Hematopoietic multipotent progenitor cell treated with erythropoietin and hydrocortisone succinate and interleukin-3 and kit ligand, for 6 days (in vitro differentiated cells): ENCODE measurements at regions not wholly inside any gene's neighbourhood (a gene's known extent, or its start where the extent isn't known, plus 50 kb on each side); places are given as distances from the start of the nearest gene placed in this dataset.
A peak's percentile ranks its signal among the peaks of the same experiment; 100 is the strongest.
"Not testable (repeated sequence)": the region's sequence is repeated elsewhere in the genome, so short reads cannot be mapped to it uniquely, and the experiment has no call there.

Experiments used
- DNase-seq: peaks from one replicate; pipeline ENCODE4 v3.0.0-alpha.2; 2015

DNA sequence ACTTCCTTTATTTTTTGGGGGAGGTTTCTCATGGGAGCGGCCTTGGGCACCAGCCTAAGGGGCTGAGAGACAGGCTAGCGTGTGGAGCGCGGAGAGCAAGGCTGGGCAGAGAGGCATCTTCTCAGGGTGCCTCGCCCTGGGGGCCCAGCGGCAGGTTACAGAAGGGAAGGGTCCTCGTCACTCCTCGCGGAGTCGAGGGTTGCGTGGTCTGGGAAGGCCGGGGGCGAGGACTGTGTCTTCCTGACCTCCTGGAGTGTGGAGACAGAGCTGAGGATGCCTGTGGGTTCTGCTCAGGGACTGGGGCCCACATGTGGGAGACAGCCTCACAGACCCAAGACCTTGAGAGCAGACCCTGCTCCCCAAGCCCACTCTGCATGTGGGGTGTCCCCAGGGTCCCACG is 79.6 kb upstream of the LRPAP1 start:
- no peak for DNase-seq

- not testable (repeated sequence) for DNase-seq
Measured at GRCh38 chr4:3610851-3611250, 78.6 kb upstream of the LRPAP1 start.

DNA sequence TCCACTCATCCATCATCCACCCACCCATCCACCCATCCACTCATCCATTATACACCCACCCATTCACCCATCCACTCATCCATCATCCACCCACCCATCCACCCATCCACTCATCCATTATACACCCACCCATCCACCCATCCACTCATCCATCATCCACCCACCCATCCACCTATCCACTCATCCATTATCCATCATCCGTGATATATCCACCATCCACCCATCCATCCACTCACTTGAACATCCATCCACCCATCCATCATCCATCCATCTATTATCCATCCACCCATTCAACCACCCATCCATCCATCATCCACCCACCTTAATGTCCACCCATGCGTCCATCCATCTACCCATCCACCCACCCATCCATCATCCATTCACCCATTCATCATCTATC is 77.7 kb upstream of the LRPAP1 start:
- DNase-seq, result not testable (repeated sequence)

- no peak for DNase-seq
Measured at GRCh38 chr4:3607690-3608552, 75.7 kb upstream of the LRPAP1 start.

- peak; percentile 10 for DNase-seq
Measured at GRCh38 chr4:3606850-3607249, 74.6 kb upstream of the LRPAP1 start.

GRCh38 chr4:3606271-3606670 is 74.0 kb upstream of the LRPAP1 start:
- not testable (repeated sequence) for DNase-seq

DNA sequence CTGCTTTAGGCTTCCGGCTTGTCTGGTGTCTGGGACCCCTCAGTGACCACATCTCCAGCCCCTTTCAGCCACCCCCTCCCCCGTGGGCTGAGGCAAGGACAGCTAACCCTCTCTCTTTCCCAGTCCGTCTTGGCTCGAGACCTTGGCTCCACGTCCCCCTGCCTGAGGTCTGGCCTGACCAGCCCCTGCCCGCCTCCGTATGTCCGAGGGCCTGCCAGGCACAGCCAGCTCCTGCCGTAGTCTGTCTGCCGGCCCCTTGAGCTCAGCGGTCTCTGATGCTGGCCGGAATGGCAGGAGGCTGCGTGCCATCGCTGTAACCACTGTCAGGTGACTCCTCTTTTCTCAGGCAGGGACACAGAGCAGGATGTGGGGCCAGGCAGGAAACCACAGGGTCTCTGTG is 73.3 kb upstream of the LRPAP1 start:
- DNase-seq, result no peak

DNA sequence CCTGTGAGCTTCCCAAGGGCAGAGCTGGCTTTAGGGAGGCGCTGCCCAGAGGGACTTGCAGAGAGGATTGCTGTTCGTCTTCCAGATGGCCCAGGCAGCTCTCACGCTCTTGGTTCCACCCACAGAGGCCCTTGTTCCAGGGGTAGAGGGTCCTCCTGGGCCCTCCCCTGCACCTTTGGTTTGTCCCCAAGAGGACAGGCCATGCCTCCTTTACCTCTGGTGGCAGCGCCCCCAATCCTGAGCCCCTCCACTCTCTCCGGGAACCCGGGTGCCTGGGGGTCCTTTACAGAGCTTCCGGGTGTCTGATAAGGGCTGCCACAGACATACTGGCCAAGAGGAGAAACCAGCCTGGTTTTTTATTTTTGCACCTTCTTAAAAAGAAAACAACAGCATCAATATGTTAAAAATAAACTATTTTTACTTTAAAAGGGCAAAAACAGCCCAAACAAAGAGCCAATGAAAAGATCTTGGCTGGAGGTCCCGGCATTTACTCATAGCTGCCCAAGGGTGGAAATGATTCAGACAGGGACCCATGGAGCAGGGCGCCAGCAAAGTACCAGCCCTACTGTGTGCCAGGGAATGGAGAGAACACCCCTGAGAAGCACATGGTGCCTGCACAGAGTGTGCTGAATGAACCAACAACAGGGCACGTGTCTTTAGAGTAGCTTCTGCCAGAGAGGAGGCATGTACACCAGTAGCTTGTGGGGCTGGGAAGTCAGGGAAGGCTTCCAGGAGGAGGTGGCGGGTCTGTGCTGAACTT is 70.8 kb upstream of the LRPAP1 start:
- not testable (repeated sequence) for DNase-seq

- DNase-seq, result no peak
Measured at GRCh38 chr4:3601992-3602391, 69.8 kb upstream of the LRPAP1 start.

- DNase-seq, result not testable (repeated sequence)
Measured at GRCh38 chr4:3601108-3601690, 69.0 kb upstream of the LRPAP1 start.

GRCh38 chr4:3599951-3600350 is 67.7 kb upstream of the LRPAP1 start:
- DNase-seq, result no peak

DNA sequence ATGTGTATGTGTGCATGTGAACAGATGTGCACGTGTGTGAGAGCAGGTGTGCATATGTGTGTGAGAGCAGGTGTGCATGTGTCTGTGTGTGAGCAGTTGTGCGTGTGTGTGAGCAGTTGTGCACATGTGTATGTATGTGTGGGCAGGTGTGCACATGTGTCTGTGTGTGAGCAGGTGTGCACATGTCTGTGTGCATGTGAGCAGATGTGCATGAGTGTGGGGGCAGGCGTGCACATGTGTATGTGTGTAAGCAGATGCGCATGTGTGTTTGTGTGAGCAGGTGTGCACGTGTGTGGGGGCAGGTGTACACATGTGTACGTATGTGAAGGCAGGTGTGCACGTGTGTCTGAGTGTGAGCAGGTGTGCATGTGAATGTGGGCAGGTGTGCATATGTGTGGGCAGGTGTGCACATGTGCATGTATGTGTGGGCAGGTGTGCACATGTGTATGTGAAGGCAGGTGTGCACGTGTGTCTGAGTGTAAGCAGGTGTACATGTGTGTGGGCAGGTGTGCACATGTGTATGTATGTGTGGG is 66.5 kb upstream of the LRPAP1 start:
- DNase-seq, result no peak

DNA sequence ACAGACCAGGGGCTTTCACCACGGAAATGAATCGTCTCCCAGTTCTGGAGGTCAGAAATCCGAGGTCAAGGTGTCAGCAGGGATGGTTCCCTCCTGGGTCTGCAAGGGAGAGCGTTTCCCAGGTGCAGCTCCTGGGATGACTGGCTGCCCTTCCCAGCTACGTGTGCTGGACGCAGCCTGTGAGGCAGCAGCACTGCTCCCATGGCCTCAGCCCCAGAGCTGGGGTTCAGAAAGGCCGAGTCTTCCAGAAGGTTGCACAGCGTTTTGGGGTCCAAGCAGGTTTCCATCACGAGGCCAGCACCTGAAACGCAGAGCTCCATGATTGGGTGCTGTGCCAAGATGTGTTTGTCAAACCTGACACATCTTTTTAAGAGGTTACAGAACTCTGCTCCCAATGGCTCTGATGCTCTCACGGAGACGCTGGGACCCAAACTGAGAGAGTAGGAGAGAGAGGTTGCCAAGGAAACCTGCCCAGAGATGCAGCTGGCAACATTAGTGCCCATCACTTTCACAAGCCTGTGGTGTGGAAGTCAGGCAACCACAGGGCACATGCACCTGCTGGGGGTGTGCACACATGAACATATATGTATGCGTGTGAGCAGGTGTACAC is 65.8 kb upstream of the LRPAP1 start:
- not testable (repeated sequence) for DNase-seq

GRCh38 chr4:3596957-3597733 is 64.9 kb upstream of the LRPAP1 start:
- not testable (repeated sequence) for DNase-seq

DNA sequence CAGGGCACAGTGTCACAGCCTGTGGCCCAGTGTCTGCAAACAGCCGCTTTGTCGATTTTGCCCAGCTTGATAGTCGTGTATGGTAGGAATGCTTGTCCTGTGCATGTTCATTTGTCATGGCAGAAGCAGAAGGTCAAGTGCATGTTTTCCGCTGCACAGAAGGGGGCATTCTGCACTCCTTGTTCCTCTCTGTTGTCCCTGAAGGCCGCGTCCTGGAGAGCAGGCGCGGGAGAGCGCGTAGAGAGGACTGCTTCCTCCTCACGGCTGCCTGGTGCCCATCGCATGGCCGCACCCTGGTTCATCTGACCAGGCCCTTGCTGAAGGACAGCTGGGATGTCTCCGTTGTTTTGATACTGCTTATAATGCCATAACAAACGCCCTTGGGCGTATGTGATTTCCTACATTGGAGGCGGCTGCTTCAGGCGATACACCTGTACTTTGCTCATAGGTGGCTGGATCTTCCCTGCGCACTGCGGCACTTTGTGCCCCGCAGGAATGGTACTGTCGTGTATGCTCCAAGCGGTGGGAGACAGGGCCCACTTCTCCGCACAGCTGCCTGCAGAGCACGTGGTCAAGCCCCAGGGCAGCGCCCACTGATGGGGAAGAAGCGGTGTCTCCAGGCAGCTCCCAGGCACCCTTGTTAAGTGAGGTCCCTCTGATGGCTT is 63.5 kb upstream of the LRPAP1 start:
- DNase-seq, result not testable (repeated sequence)

GRCh38 chr4:3594751-3595150 is 62.5 kb upstream of the LRPAP1 start:
- not testable (repeated sequence) for DNase-seq

- DNase-seq, result not testable (repeated sequence)
Measured at GRCh38 chr4:3589946-3590924, 58.0 kb upstream of the LRPAP1 start.

GRCh38 chr4:3589379-3589778 is 57.2 kb upstream of the LRPAP1 start:
- DNase-seq, result not testable (repeated sequence)

DNA sequence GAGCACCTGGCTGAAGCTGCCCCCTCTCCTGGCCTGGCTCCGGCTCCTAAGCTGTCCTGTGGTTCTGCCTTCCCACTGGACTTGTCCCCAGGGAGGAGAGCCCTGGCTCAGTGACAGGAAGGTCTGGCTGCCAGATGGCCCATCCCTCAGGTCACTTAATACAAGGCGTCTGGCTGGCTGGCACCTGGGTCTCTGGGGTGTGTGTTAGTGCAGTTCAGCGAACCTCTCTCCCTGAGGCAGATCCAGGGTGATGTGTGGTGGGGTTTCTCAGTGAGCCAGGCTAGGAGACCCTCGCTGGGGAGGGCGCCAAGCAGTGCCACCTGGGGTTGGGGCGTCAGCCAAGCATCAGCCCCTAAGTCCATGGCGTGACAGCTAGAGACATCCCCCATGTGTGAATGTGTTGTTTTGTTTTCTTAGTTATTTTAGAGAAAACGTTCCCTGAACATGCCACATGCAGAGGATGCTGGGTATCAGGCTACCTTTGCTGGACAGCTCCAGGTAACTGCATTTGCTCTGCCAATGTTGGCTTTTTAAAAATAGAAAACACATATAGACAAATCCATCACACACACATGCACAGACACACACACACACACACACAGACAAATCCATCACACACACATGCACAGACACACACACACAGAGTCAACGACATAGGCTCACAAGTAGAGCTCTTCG is 56.4 kb upstream of the LRPAP1 start:
- not testable (repeated sequence) for DNase-seq

DNA sequence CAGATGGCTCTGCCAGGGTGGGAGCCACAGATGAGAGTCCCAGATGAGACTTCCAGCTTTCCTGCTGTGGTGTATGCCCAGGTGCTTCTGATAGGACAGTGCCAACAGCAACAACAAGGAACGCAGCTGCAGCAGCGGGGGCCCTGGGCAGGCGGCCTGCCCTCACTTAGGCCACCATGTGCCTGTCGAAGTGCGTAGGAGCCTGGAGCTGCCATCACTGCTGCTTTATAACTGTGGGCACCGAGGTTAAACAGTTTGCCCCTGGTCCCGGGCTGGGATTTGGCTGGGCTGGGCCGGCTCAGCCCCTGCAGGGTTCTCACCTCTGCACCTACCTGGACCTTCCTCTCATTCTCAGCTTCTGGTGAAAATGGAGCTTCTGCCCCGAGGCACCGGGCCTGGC is 54.4 kb upstream of the LRPAP1 start:
- DNase-seq, result not testable (repeated sequence)
